Endothelial cell of umbilical vein (primary cell): ENCODE measurements at regions not wholly inside any gene's neighbourhood (a gene's known extent, or its start where the extent isn't known, plus 50 kb on each side); places are given as distances from the start of the nearest gene placed in this dataset.

Experiments
- POLR2AphosphoS5 ChIP-seq: IDR thresholded peaks from 2 replicates; pipeline ENCODE4 v1.6.1; 2012; ENCODE audit warnings: low read depth, mild to moderate bottlenecking, control low read depth, low read length, moderate library complexity; ENCODE audit not compliant: insufficient read depth
- TF ChIP-seq, protein P1 (sequence below): IDR thresholded peaks from 2 replicates; pipeline ENCODE4 v1.6.1; 2011; ENCODE audit not compliant: insufficient read depth, insufficient read length
- TF ChIP-seq, protein P2 (sequence below), 2 donors: IDR thresholded peaks; 1 replicate in 1 of 2; 2 replicates in 1 of 2; pipeline ENCODE4 v1.5.1; 2011; ENCODE audit warnings: low read length in 2 of 2, mild to moderate bottlenecking in 2 of 2, moderate library complexity in 2 of 2, control low read depth in 1 of 2, inconsistent platforms in 1 of 2, low read depth in 1 of 2; ENCODE audit not compliant: insufficient read depth in 1 of 2; ENCODE audit errors: extremely low read depth in 1 of 2

DNA sequence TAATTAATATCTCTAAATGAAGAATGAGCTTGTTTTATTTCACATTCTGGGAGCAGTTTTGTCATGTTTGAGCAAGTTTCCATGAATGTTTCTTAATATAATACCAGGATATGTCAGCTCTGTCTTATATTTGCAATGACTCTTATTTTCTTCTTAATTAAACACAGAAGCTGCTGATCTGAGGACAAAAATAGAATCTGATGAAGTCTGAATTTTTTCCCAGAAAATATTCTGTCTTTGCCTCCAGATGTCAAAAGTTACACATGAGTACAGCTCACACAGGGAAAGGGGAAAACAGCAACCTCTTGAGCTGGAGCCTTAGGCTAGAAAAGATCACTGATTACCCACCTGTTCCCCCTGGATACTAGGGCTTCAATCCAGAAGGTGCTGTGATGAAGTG lies 606.6 kb upstream of the SYT4 start:
- TF ChIP-seq, protein P1, sequence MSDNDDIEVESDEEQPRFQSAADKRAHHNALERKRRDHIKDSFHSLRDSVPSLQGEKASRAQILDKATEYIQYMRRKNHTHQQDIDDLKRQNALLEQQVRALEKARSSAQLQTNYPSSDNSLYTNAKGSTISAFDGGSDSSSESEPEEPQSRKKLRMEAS, result no peak
- no peak for TF ChIP-seq POLR2AphosphoS5
- TF ChIP-seq, protein P2, sequence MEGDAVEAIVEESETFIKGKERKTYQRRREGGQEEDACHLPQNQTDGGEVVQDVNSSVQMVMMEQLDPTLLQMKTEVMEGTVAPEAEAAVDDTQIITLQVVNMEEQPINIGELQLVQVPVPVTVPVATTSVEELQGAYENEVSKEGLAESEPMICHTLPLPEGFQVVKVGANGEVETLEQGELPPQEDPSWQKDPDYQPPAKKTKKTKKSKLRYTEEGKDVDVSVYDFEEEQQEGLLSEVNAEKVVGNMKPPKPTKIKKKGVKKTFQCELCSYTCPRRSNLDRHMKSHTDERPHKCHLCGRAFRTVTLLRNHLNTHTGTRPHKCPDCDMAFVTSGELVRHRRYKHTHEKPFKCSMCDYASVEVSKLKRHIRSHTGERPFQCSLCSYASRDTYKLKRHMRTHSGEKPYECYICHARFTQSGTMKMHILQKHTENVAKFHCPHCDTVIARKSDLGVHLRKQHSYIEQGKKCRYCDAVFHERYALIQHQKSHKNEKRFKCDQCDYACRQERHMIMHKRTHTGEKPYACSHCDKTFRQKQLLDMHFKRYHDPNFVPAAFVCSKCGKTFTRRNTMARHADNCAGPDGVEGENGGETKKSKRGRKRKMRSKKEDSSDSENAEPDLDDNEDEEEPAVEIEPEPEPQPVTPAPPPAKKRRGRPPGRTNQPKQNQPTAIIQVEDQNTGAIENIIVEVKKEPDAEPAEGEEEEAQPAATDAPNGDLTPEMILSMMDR (IDR thresholded peaks at IDR 0.05; ENCODE audit: extremely low read depth in 1 of 2, insufficient read depth in 1 of 2, low read depth in 1 of 2, low read length in 2 of 2), result no peak
